IMR-90 (cell line): ENCODE measurements at regions not wholly inside any gene's neighbourhood (a gene's known extent, or its start where the extent isn't known, plus 50 kb on each side); places are given as distances from the start of the nearest gene placed in this dataset.

Experiments used
- ATAC-seq: fragments of 200-7000 bp; cut with Tn5 transposase; 2 replicates; pipeline ENCODE4 v1.9.1; 2020; ENCODE audit warnings: low read depth, mild to moderate bottlenecking, moderate library complexity
- BruUV-seq: library from RNA; stranded (reverse); fragments of 400-500 nt; replicated peaks from 2 replicates; lab custom pipeline; 2021; lab: Mats Ljungman, UMichigan
- CTCF ChIA-PET: fragments of 300-600 bp; formaldehyde crosslinking; extraction: SDS; loops from one replicate; lab custom pipeline; 2021; ENCODE audit warnings: antibody characterized with exemption; lab: Yijun Ruan, JAX
- POLR2A ChIA-PET: fragments of 300-600 bp; sonication (Branson Sonifier 250); formaldehyde crosslinking; loops from one replicate; lab custom pipeline; 2022; ENCODE audit warnings: antibody characterized with exemption; ENCODE audit not compliant: unreplicated experiment; lab: Charles Lee
- DNase-seq: peaks from one replicate; pipeline ENCODE4 v3.0.0; 2013
- H2AFZ ChIP-seq: replicated peaks from 2 replicates; pipeline ENCODE3; 2013; ENCODE audit warnings: low read length, mild to moderate bottlenecking; ENCODE audit not compliant: poor library complexity
- H2AK5ac ChIP-seq: 2 replicates; pipeline ENCODE4 v1.6.1; 2013; ENCODE audit warnings: low read depth, low read length, inconsistent platforms
- H2AK9ac ChIP-seq: replicated peaks from 2 replicates; pipeline ENCODE3; 2013; ENCODE audit warnings: mild to moderate bottlenecking, low read depth, low read length, moderate library complexity; ENCODE audit not compliant: poor library complexity
- H2BK120ac ChIP-seq: 2 replicates; pipeline ENCODE4 v1.6.1; 2013; ENCODE audit warnings: low read depth, low read length, inconsistent platforms
- H2BK15ac ChIP-seq: 3 replicates; pipeline ENCODE4 v1.6.1; 2013; ENCODE audit warnings: low read depth, low read length, inconsistent platforms
- H2BK20ac ChIP-seq: 2 replicates; pipeline ENCODE4 v1.6.1; 2013; ENCODE audit warnings: low read depth, mild to moderate bottlenecking, inconsistent platforms, low read length, moderate library complexity
- H2BK5ac ChIP-seq: 2 replicates; pipeline ENCODE4 v1.6.1; 2013; ENCODE audit warnings: mild to moderate bottlenecking, low read depth, low read length, inconsistent platforms; ENCODE audit not compliant: poor library complexity, severe bottlenecking
- H3K14ac ChIP-seq: replicated peaks from 2 replicates; pipeline ENCODE4 v1.6.1; 2013; ENCODE audit warnings: low read depth, low read length, inconsistent platforms
- H3K18ac ChIP-seq: 2 replicates; pipeline ENCODE4 v1.6.1; 2013; ENCODE audit warnings: low read depth, low read length, control low read depth
- H3K23ac ChIP-seq: 2 replicates; pipeline ENCODE4 v1.6.1; 2013; ENCODE audit warnings: low read depth, low read length, inconsistent platforms
- H3K27ac ChIP-seq: 2 replicates; pipeline ENCODE4 v1.5.1; 2013; ENCODE audit warnings: mild to moderate bottlenecking, control low read depth, low read length; ENCODE audit not compliant: insufficient read depth
- H3K27me3 ChIP-seq: 2 replicates; pipeline ENCODE4 v1.6.1; 2013; ENCODE audit warnings: low read length; ENCODE audit not compliant: control insufficient read depth, insufficient read depth
- H3K36me3 ChIP-seq: 2 replicates; pipeline ENCODE4 v1.6.1; 2013; ENCODE audit warnings: low read length, mixed read lengths; ENCODE audit not compliant: control insufficient read depth, insufficient read depth
- H3K4ac ChIP-seq: 2 replicates; pipeline ENCODE4 v1.6.1; 2013; ENCODE audit warnings: low read depth, low read length, inconsistent platforms
- H3K4me1 ChIP-seq: 2 replicates; pipeline ENCODE4 v1.6.1; 2013; ENCODE audit warnings: low read length, mixed read lengths; ENCODE audit not compliant: control insufficient read depth, insufficient read depth
- H3K4me2 ChIP-seq: 2 replicates; pipeline ENCODE4 v1.6.1; 2013; ENCODE audit warnings: low read depth, mild to moderate bottlenecking, control low read depth, low read length, moderate library complexity
- H3K4me3 ChIP-seq: 2 replicates; pipeline ENCODE4 v1.5.1; 2013; ENCODE audit warnings: low read depth, mild to moderate bottlenecking, control low read depth, low read length, moderate library complexity; ENCODE audit not compliant: insufficient read depth
- H3K56ac ChIP-seq: 2 replicates; pipeline ENCODE4 v1.6.1; 2013; ENCODE audit warnings: low read length, inconsistent platforms; ENCODE audit not compliant: insufficient read depth; ENCODE audit errors: extremely low read depth
- H3K79me1 ChIP-seq, 2 experiments: 2 replicates each; pipeline ENCODE4 v1.6.1; 2013; ENCODE audit warnings: low read length in 2 of 2, inconsistent platforms in 1 of 2, low read depth in 1 of 2
- H3K9ac ChIP-seq: 2 replicates; pipeline ENCODE4 v1.6.1; 2013; ENCODE audit warnings: low read depth, low read length, control low read depth
- H3K9me1 ChIP-seq: 2 replicates; pipeline ENCODE4 v1.6.1; 2013; ENCODE audit warnings: low read length, inconsistent platforms; ENCODE audit not compliant: insufficient read depth
- H3K9me3 ChIP-seq: 2 replicates; pipeline ENCODE4 v1.6.1; 2013; ENCODE audit warnings: low read length; ENCODE audit not compliant: control insufficient read depth, insufficient read depth
- H4K20me1 ChIP-seq: 2 replicates; pipeline ENCODE4 v1.6.1; 2013; ENCODE audit warnings: low read length, inconsistent platforms; ENCODE audit not compliant: insufficient read depth
- H4K5ac ChIP-seq: 2 replicates; pipeline ENCODE4 v1.6.1; 2013; ENCODE audit warnings: mild to moderate bottlenecking, low read depth, low read length, control low read depth
- H4K8ac ChIP-seq, 2 experiments: 2 replicates each; pipeline ENCODE4 v1.6.1; 2013; ENCODE audit warnings: low read depth in 2 of 2, low read length in 2 of 2, control low read depth in 1 of 2, inconsistent platforms in 1 of 2
- H4K91ac ChIP-seq: 2 replicates; pipeline ENCODE4 v1.6.1; 2013; ENCODE audit warnings: low read depth, low read length, inconsistent platforms; ENCODE audit not compliant: insufficient read depth
- BHLHE40 ChIP-seq: fragments of 150-350 bp; IDR thresholded peaks from 2 replicates; pipeline ENCODE4 v1.6.1; 2016; ENCODE audit warnings: mild to moderate bottlenecking, low read depth, low read length
- CEBPB ChIP-seq: IDR thresholded peaks from 2 replicates; pipeline ENCODE4 v1.6.1; 2012; ENCODE audit warnings: low read depth, low read length, improper control_type of control experiment
- CHD1 ChIP-seq: IDR thresholded peaks from 2 replicates; pipeline ENCODE4 v1.6.1; 2012; ENCODE audit warnings: low read depth, low read length, improper control_type of control experiment
- CTCF ChIP-seq: conservative IDR thresholded peaks from 2 replicates; pipeline ENCODE4 v1.5.1; 2012; ENCODE audit warnings: mild to moderate bottlenecking, low read depth, low read length, improper control_type of control experiment
- MAFK ChIP-seq: IDR thresholded peaks from 2 replicates; pipeline ENCODE4 v1.6.1; 2012; ENCODE audit warnings: low read depth, low read length, improper control_type of control experiment
- MAZ ChIP-seq: IDR thresholded peaks from 2 replicates; pipeline ENCODE4 v1.6.1; 2012; ENCODE audit warnings: low read depth, mild to moderate bottlenecking, low read length, improper control_type of control experiment, moderate library complexity, borderline replicate concordance
- NFE2L2 ChIP-seq: fragments of 150-350 bp; IDR thresholded peaks from 2 replicates; pipeline ENCODE4 v1.6.1; 2016; ENCODE audit warnings: low read depth, mild to moderate bottlenecking, low read length
- POLR2A ChIP-seq: IDR thresholded peaks from 2 replicates; pipeline ENCODE4 v1.6.1; 2012; ENCODE audit warnings: mild to moderate bottlenecking, low read depth, low read length
- RAD21 ChIP-seq: IDR thresholded peaks from 2 replicates; pipeline ENCODE4 v1.6.1; 2012; ENCODE audit warnings: low read length, improper control_type of control experiment
- RCOR1 ChIP-seq: IDR thresholded peaks from 2 replicates; pipeline ENCODE4 v1.6.1; 2012; ENCODE audit warnings: mild to moderate bottlenecking, low read length, improper control_type of control experiment; ENCODE audit not compliant: insufficient replicate concordance
- RFX5 ChIP-seq: IDR thresholded peaks from 2 replicates; pipeline ENCODE4 v1.8.0; 2012; ENCODE audit warnings: low read depth, mild to moderate bottlenecking, low read length, moderate library complexity
- SMC3 ChIP-seq: fragments of 150-350 bp; IDR thresholded peaks from 2 replicates; pipeline ENCODE4 v1.6.1; 2016; ENCODE audit warnings: low read depth, mild to moderate bottlenecking, antibody characterized with exemption, low read length, moderate library complexity
- WGBS, 2 experiments: methylation state at CpG; one replicate each; pipeline versions ENCODE4 v1.1.5 to v1.1.7; 2013; ENCODE audit warnings: missing lambda C conversion rate in 2 of 2; ENCODE audit not compliant: insufficient read length in 1 of 2; ENCODE audit errors: extremely low coverage in 2 of 2; 5-methylcytosine and 5-hydroxymethylcytosine counted together
- dilution Hi-C: fragments of 300-500 bp; cut with HindIII; formaldehyde crosslinking; loops from one replicate; pipeline ENCODE4 v1.14.3; 2018; ENCODE audit warnings: low sequenced_read_pairs; ENCODE audit not compliant: unreplicated experiment
- in situ Hi-C: fragments of 300-500 bp; cut with MboI; formaldehyde crosslinking; loops from 3 replicates; pipeline ENCODE4 v1.14.3; 2019; ENCODE audit warnings: low sequenced_read_pairs, inconsistent platforms, mixed read lengths
- intact Hi-C: fragments of 100-400 bp; cut with micrococcal nuclease; formaldehyde crosslinking; loops from 2 replicates; pipeline ENCODE4 v1.10.0; 2022
- TF ChIP-seq, protein P1 (sequence below): fragments of 150-350 bp; IDR thresholded peaks from 2 replicates; pipeline ENCODE4 v1.6.1; 2017; ENCODE audit warnings: mild to moderate bottlenecking, antibody characterized with exemption, low read length, low read depth
- TF ChIP-seq, protein P2 (sequence below): fragments of 150-350 bp; IDR thresholded peaks from 2 replicates; pipeline ENCODE4 v1.6.1; 2016; ENCODE audit warnings: low read depth, mild to moderate bottlenecking, low read length, moderate library complexity, borderline replicate concordance

DNA sequence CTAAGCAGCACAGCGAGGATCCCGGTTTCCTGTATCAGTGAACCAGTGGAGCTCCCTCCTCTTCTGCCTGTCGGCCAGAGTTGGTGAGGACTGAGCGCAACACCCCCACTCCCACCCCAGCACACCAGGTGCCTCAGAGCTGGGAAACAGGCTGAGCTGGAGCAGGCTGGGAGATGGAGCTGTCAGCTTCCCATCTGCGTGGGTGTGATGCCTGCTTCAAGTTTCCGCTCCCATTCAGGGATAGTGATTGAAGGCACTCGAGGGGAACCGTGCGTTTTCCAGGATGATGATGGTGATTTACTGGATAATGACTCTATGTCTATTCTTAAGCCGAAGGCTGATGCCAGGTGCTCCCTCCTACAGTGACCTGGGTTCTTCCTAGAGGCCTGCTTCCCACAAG lies 144.5 kb downstream of the TMEM132E start:
- TF ChIP-seq CTCF (no peak), MAFK (no peak), RCOR1 (no peak), CHD1 (no peak), POLR2A (no peak), SMC3 (no peak), BHLHE40 (no peak), RAD21 (no peak), RFX5 (no peak), MAZ (no peak), CEBPB (no peak), NFE2L2 (no peak)
- TF ChIP-seq, protein P1, sequence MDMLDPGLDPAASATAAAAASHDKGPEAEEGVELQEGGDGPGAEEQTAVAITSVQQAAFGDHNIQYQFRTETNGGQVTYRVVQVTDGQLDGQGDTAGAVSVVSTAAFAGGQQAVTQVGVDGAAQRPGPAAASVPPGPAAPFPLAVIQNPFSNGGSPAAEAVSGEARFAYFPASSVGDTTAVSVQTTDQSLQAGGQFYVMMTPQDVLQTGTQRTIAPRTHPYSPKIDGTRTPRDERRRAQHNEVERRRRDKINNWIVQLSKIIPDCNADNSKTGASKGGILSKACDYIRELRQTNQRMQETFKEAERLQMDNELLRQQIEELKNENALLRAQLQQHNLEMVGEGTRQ = no peak
- TF ChIP-seq, protein P2, sequence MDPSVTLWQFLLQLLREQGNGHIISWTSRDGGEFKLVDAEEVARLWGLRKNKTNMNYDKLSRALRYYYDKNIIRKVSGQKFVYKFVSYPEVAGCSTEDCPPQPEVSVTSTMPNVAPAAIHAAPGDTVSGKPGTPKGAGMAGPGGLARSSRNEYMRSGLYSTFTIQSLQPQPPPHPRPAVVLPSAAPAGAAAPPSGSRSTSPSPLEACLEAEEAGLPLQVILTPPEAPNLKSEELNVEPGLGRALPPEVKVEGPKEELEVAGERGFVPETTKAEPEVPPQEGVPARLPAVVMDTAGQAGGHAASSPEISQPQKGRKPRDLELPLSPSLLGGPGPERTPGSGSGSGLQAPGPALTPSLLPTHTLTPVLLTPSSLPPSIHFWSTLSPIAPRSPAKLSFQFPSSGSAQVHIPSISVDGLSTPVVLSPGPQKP = no peak
- CTCF ChIA-PET = no interaction called here
- no peak overlapping the region for H3K4ac ChIP-seq
- H4K91ac ChIP-seq = no peak overlapping the region
- H3K18ac ChIP-seq = no peak overlapping the region
- no peaks in the 10 kb centered on the region for H4K20me1 ChIP-seq
- DNase-seq (no peak), ATAC-seq (no peak)
- H3K4me1 ChIP-seq = no peaks in the 10 kb centered on the region
- H2BK5ac ChIP-seq = no peak overlapping the region
- H2AFZ ChIP-seq = no peak overlapping the region
- H3K9ac ChIP-seq = no peak overlapping the region
- H2BK15ac ChIP-seq = no peak overlapping the region
- no peaks in the 10 kb centered on the region for H3K79me1 ChIP-seq
- no peaks in the 10 kb centered on the region for H3K9me3 ChIP-seq
- in situ Hi-C loops = no loop called here
- dilution Hi-C loops = no loop called here
- H4K5ac ChIP-seq = no peak overlapping the region
- no peaks in the 10 kb centered on the region for H3K36me3 ChIP-seq
- H4K8ac ChIP-seq = no peak overlapping the region
- no peak overlapping the region for H3K27ac ChIP-seq
- H2AK5ac ChIP-seq = no peak overlapping the region
- no peaks in the 10 kb centered on the region for H3K27me3 ChIP-seq
- POLR2A ChIA-PET = no interaction called here
- no peak overlapping the region for H2BK20ac ChIP-seq
- no peak overlapping the region for H3K4me3 ChIP-seq
- BruUV-seq = no TSS peak
- intact Hi-C loops = no loop called here
- no peak overlapping the region for H2AK9ac ChIP-seq
- no peak overlapping the region for H3K56ac ChIP-seq
- no peaks in the 10 kb centered on the region for H3K9me1 ChIP-seq
- no peak overlapping the region for H3K23ac ChIP-seq
- no peak overlapping the region for H3K4me2 ChIP-seq
- 80% methylated on average over 1 of the region's 10 CpGs; no CpG with 5 or more reads in 1 of the 2 experiments for WGBS, 2 experiments
- no peak overlapping the region for H3K14ac ChIP-seq
- H2BK120ac ChIP-seq = no peak overlapping the region
